ENCODE measurements at regions not wholly inside any gene's neighbourhood (a gene's known extent, or its start where the extent isn't known, plus 50 kb on each side); places are given as distances from the start of the nearest gene placed in this dataset.

DNA sequence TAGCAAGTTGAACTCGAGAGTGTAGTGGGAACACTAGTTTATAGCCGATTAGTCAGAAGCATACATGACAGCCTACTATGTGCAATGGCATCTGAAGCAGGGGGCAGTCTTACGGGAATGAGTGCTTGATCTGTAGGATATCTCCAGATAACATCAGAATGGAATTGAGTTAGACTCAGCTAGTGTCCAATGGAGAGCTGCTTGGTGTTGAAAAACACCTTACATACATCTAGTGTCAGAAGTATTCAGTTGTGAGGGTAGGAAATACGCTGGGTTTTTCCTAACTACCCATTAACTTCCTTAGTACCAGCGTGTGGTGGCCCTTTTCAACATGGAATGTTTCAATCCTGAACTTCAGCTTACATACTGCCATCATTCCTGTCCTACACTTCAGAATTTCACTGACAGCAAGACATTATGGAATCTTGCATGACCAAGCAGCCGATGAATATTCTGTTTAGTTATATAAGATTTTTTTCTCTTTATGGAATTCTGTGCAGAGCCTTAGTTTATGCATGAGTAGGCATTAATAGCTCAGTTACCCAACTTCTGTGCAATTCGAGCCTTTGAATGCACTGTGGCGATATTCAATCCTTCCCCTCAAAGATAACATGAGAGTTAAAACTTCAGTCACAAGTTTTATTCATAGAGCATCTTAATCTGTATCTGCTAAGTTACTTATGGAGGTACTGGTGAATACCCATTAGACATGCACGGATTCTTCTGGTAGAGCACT, 218.6 kb upstream of the MOCS1 start:
- Histone ChIP-seq H2AFZ (ENCODE audit: control insufficient read depth, low read length) (no peak overlapping the region), H3K79me2 (ENCODE audit: control insufficient read depth, insufficient read depth, low read length) (no peaks in the 10 kb centered on the region), H3K4me2 (ENCODE audit: control insufficient read depth, extremely low read depth, insufficient read depth, low read depth, low read length) (no peak overlapping the region), H3K36me3 (ENCODE audit: control insufficient read depth in 2 of 2, extremely low read depth in 1 of 2, insufficient read depth in 2 of 2, low read length in 2 of 2) (no peaks in the 10 kb centered on the region), H3K9me3 (ENCODE audit: control insufficient read depth, low read depth, low read length) (no peaks in the 10 kb centered on the region), H4K20me1 (ENCODE audit: control insufficient read depth, extremely low read depth, insufficient read depth, low read length) (no peaks in the 10 kb centered on the region), H3K27me3 (ENCODE audit: control insufficient read depth, extremely low read depth, insufficient read depth, low read length) (no peaks in the 10 kb centered on the region), H3K9me1 (ENCODE audit: control insufficient read depth, extremely low read depth, insufficient read depth, low read length) (no peaks in the 10 kb centered on the region), H3K9ac (ENCODE audit: control insufficient read depth, extremely low read depth, insufficient read depth, low read length) (no peak overlapping the region), H3K4me3 (ENCODE audit: control insufficient read depth in 2 of 3, extremely low read depth in 1 of 3, insufficient read depth in 2 of 3, low read depth in 1 of 3, low read length in 3 of 3) (no peak overlapping the region), H3K4me1 (ENCODE audit: control insufficient read depth, extremely low read depth, insufficient read depth, low read length) (no peaks in the 10 kb centered on the region), H3K27ac (ENCODE audit: control insufficient read depth, insufficient read depth, low read length) (no peak overlapping the region)
- no peak for TF ChIP-seq EZH2 (IDR thresholded peaks at IDR 0.05; ENCODE audit: low read length)
- TF ChIP-seq, protein P1, sequence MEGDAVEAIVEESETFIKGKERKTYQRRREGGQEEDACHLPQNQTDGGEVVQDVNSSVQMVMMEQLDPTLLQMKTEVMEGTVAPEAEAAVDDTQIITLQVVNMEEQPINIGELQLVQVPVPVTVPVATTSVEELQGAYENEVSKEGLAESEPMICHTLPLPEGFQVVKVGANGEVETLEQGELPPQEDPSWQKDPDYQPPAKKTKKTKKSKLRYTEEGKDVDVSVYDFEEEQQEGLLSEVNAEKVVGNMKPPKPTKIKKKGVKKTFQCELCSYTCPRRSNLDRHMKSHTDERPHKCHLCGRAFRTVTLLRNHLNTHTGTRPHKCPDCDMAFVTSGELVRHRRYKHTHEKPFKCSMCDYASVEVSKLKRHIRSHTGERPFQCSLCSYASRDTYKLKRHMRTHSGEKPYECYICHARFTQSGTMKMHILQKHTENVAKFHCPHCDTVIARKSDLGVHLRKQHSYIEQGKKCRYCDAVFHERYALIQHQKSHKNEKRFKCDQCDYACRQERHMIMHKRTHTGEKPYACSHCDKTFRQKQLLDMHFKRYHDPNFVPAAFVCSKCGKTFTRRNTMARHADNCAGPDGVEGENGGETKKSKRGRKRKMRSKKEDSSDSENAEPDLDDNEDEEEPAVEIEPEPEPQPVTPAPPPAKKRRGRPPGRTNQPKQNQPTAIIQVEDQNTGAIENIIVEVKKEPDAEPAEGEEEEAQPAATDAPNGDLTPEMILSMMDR (optimal IDR thresholded peaks at IDR 0.05 in 1 of 3, IDR thresholded peaks at IDR 0.05 in 1 of 3, conservative IDR thresholded peaks at IDR 0.05 in 1 of 3; ENCODE audit: extremely low read depth in 1 of 3, insufficient read depth in 2 of 3, low read length in 3 of 3): no peak
- dilution Hi-C loops (cut with MboI; ENCODE audit: extremely low pct_ligation_motif_present, low sequenced_read_pairs): no loop called here
- no peak for DNase-seq (ENCODE audit: low read depth, low spot score)
- FAIRE-seq: no peak

- no peaks in the 10 kb centered on the region for H3K27me3 ChIP-seq (ENCODE audit: control insufficient read depth, extremely low read depth, insufficient read depth, low read length)
- H4K20me1 ChIP-seq (ENCODE audit: control insufficient read depth, extremely low read depth, insufficient read depth, low read length): no peaks in the 10 kb centered on the region
- FAIRE-seq (no peak), DNase-seq (ENCODE audit: low read depth, low spot score) (no peak)
- no peak overlapping the region for H3K4me3 ChIP-seq (ENCODE audit: control insufficient read depth in 2 of 3, extremely low read depth in 1 of 3, insufficient read depth in 2 of 3, low read depth in 1 of 3, low read length in 3 of 3)
- no peak overlapping the region for H3K9ac ChIP-seq (ENCODE audit: control insufficient read depth, extremely low read depth, insufficient read depth, low read length)
- no peaks in the 10 kb centered on the region for H3K36me3 ChIP-seq (ENCODE audit: control insufficient read depth in 2 of 2, extremely low read depth in 1 of 2, insufficient read depth in 2 of 2, low read length in 2 of 2)
- H2AFZ ChIP-seq (ENCODE audit: control insufficient read depth, low read length): no peak overlapping the region
- no peaks in the 10 kb centered on the region for H3K4me1 ChIP-seq (ENCODE audit: control insufficient read depth, extremely low read depth, insufficient read depth, low read length)
- TF ChIP-seq, protein P1 (optimal IDR thresholded peaks at IDR 0.05 in 1 of 3, IDR thresholded peaks at IDR 0.05 in 1 of 3, conservative IDR thresholded peaks at IDR 0.05 in 1 of 3; ENCODE audit: extremely low read depth in 1 of 3, insufficient read depth in 2 of 3, low read length in 3 of 3): no peak
- TF ChIP-seq EZH2 (IDR thresholded peaks at IDR 0.05; ENCODE audit: low read length): no peak
- H3K27ac ChIP-seq (ENCODE audit: control insufficient read depth, insufficient read depth, low read length): no peak overlapping the region
- H3K4me2 ChIP-seq (ENCODE audit: control insufficient read depth, extremely low read depth, insufficient read depth, low read depth, low read length): no peak overlapping the region
- no peaks in the 10 kb centered on the region for H3K79me2 ChIP-seq (ENCODE audit: control insufficient read depth, insufficient read depth, low read length)
- dilution Hi-C loops (cut with MboI; ENCODE audit: extremely low pct_ligation_motif_present, low sequenced_read_pairs): no loop called here
- no peaks in the 10 kb centered on the region for H3K9me3 ChIP-seq (ENCODE audit: control insufficient read depth, low read depth, low read length)
- no peaks in the 10 kb centered on the region for H3K9me1 ChIP-seq (ENCODE audit: control insufficient read depth, extremely low read depth, insufficient read depth, low read length)
Observed at GRCh38 chr6:40152196-40152595, 217.9 kb upstream of the MOCS1 start.

Measured in keratinocyte (primary cell).